ENCODE measurements at regions not wholly inside any gene's neighbourhood (a gene's known extent, or its start where the extent isn't known, plus 50 kb on each side); places are given as distances from the start of the nearest gene placed in this dataset.
A peak's percentile ranks its signal among the peaks of the same experiment; 100 is the strongest.

GRCh38 chr15:38687340-38687739 is 122.7 kb upstream of the RASGRP1 start:
- POLR2A ChIA-PET (ENCODE audit: low non-redundant PET), result no interaction called here
- no peak for DNase-seq (ENCODE audit: low spot score)
- H3K27ac ChIP-seq, result no peak overlapping the region
- CTCF ChIA-PET, result interaction anchor here (0.6 to 2.5 kb wide), 4 partner anchors 12 to 704 kb away, joined by 3 to 13 read pairs (median 6); partner anchors contain the start of gene RASGRP1
- TF ChIP-seq, protein P1, sequence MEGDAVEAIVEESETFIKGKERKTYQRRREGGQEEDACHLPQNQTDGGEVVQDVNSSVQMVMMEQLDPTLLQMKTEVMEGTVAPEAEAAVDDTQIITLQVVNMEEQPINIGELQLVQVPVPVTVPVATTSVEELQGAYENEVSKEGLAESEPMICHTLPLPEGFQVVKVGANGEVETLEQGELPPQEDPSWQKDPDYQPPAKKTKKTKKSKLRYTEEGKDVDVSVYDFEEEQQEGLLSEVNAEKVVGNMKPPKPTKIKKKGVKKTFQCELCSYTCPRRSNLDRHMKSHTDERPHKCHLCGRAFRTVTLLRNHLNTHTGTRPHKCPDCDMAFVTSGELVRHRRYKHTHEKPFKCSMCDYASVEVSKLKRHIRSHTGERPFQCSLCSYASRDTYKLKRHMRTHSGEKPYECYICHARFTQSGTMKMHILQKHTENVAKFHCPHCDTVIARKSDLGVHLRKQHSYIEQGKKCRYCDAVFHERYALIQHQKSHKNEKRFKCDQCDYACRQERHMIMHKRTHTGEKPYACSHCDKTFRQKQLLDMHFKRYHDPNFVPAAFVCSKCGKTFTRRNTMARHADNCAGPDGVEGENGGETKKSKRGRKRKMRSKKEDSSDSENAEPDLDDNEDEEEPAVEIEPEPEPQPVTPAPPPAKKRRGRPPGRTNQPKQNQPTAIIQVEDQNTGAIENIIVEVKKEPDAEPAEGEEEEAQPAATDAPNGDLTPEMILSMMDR (conservative IDR thresholded peaks at IDR 0.05; ENCODE audit: low read depth), result no peak

- CTCF ChIA-PET, result interaction anchor here (0.7 to 2.5 kb wide), 4 partner anchors 11 to 705 kb away, joined by 3 to 13 read pairs (median 9); partner anchors contain the start of gene RASGRP1
Observed at GRCh38 chr15:38687775-38688495, 123.3 kb upstream of the RASGRP1 start.

GRCh38 chr15:38688761-38689160 is 124.1 kb upstream of the RASGRP1 start:
- TF ChIP-seq, protein P1 (conservative IDR thresholded peaks at IDR 0.05; ENCODE audit: low read depth), result no peak
- ChIA-PET CTCF (interaction anchor here (1.2 to 3.4 kb wide), 2 partner anchors 11 to 125 kb away, joined by 9 to 17 read pairs; partner anchors contain the start of gene RASGRP1), POLR2A (ENCODE audit: low non-redundant PET) (no interaction called here)
- H3K27ac ChIP-seq, result no peak overlapping the region
- no peak for DNase-seq (ENCODE audit: low spot score)

More at GRCh38 chr15:38687775-38688495, 123.3 kb upstream of the RASGRP1 start:
- H3K27ac ChIP-seq, result no peak overlapping the region
- no peak for DNase-seq (ENCODE audit: low spot score)
- TF ChIP-seq, protein P1 (conservative IDR thresholded peaks at IDR 0.05; ENCODE audit: low read depth), result no peak
- POLR2A ChIA-PET (ENCODE audit: low non-redundant PET), result no interaction called here

DNA sequence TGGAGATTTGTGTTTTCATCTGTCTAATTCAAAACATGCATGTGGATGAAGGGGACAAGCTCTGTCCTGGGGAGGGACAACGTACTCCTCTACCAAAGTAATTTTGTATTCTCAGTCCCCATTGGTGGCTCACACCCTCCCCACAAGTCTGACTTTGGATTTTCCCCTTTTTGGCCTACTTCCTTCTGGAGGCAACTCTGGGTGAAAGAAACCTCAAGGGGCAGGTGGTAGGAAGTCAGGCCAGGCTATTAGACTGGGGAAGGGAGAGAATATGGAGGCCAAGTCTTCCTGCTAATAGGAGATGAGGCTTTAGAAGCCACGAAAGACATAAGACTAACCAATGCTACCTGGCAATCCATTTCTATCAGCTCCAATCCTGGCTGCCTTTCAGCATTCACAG is 124.9 kb upstream of the RASGRP1 start:
- ChIA-PET POLR2A (ENCODE audit: low non-redundant PET) (no interaction called here), CTCF (interaction anchor here (2.1 to 3.4 kb wide), 2 partner anchors 10 to 18 kb away, joined by 5 to 17 read pairs; no protein-coding TSS in a partner anchor)
- no peak overlapping the region for H3K27ac ChIP-seq
- TF ChIP-seq, protein P1 (conservative IDR thresholded peaks at IDR 0.05; ENCODE audit: low read depth), result no peak
- no peak for DNase-seq (ENCODE audit: low spot score)

GRCh38 chr15:38690216-38690615 is 125.6 kb upstream of the RASGRP1 start:
- no peak overlapping the region for H3K27ac ChIP-seq
- ChIA-PET POLR2A (ENCODE audit: low non-redundant PET) (no interaction called here), CTCF (interaction anchor here (0.6 to 3.4 kb wide), 9 partner anchors 9 to 712 kb away, joined by 3 to 17 read pairs (median 5); no protein-coding TSS in a partner anchor)
- TF ChIP-seq, protein P1 (conservative IDR thresholded peaks at IDR 0.05; ENCODE audit: low read depth), result no peak
- no peak for DNase-seq (ENCODE audit: low spot score)

DNA sequence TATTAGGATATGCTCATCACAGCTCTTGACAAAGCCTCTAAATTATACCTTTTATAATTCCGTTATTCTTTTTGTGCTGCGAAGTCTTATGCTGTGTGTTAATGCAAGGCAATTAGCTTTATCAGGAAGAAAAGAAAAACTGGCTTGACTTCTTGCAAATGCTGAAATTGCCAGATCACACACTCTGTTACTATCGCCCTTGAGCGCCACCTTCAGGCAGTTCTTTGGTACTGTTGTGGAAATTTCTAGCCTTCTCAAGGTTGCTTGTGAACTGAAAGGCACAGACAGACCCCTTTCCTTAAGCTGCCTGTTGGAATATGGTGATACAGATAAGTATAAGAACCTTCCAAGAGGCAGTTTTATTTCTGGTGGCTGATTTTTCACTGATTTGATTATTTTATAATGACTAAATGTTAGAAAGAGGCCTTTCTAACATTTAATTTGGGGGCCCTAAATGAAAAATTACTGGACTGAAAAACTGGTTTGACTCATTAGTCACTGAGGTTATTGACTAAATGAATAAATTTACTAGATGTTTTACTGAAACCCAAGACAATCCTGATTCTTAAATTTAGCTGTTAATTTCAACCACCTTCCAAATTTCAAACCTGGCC is 126.2 kb upstream of the RASGRP1 start:
- ChIA-PET CTCF (interaction anchor here (0.6 to 3.4 kb wide), 13 partner anchors 8 to 711 kb away, joined by 3 to 17 read pairs (median 5); partner anchors contain the start of gene RASGRP1), POLR2A (ENCODE audit: low non-redundant PET) (no interaction called here)
- DNase-seq (ENCODE audit: low spot score), result peak; percentile 36
- TF ChIP-seq, protein P1 (conservative IDR thresholded peaks at IDR 0.05; ENCODE audit: low read depth), result peak; percentile 89
- no peak overlapping the region for H3K27ac ChIP-seq

Measured in RWPE1 (cell line).